Peyer's patch (tissue), 4 donors: ENCODE measurements at regions not wholly inside any gene's neighbourhood (a gene's known extent, or its start where the extent isn't known, plus 50 kb on each side); places are given as distances from the start of the nearest gene placed in this dataset.

Source experiments
- POLR2A ChIP-seq, 2 donors: fragments of 450-650 bp; IDR thresholded peaks; one replicate each; pipeline ENCODE4 v1.5.1; 2017; ENCODE audit warnings: antibody characterized with exemption in 2 of 2, mild to moderate bottlenecking in 2 of 2, moderate library complexity in 2 of 2
- TF ChIP-seq, protein P1 (sequence below), 6 experiments: fragments of 450-650 bp in 4 of 6; fragments of 200-600 bp in 2 of 6; sonication (generic) in 1 of 6; IDR thresholded peaks; one replicate each; pipeline ENCODE4 v1.5.1; 2017 to 2019; ENCODE audit warnings: antibody characterized with exemption in 6 of 6, mild to moderate bottlenecking in 3 of 6, moderate library complexity in 1 of 6

- TF ChIP-seq, protein P1, sequence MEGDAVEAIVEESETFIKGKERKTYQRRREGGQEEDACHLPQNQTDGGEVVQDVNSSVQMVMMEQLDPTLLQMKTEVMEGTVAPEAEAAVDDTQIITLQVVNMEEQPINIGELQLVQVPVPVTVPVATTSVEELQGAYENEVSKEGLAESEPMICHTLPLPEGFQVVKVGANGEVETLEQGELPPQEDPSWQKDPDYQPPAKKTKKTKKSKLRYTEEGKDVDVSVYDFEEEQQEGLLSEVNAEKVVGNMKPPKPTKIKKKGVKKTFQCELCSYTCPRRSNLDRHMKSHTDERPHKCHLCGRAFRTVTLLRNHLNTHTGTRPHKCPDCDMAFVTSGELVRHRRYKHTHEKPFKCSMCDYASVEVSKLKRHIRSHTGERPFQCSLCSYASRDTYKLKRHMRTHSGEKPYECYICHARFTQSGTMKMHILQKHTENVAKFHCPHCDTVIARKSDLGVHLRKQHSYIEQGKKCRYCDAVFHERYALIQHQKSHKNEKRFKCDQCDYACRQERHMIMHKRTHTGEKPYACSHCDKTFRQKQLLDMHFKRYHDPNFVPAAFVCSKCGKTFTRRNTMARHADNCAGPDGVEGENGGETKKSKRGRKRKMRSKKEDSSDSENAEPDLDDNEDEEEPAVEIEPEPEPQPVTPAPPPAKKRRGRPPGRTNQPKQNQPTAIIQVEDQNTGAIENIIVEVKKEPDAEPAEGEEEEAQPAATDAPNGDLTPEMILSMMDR (IDR thresholded peaks at IDR 0.05), result no peak
- TF ChIP-seq POLR2A (IDR thresholded peaks at IDR 0.05), result no peak
Measured at GRCh38 chr5:8857051-8857450, 688.8 kb downstream of the SEMA5A start.
